DOHH2 (cell line): ENCODE measurements at regions not wholly inside any gene's neighbourhood (a gene's known extent, or its start where the extent isn't known, plus 50 kb on each side); places are given as distances from the start of the nearest gene placed in this dataset.

Experiments used
- H3F3A ChIP-seq: fragments of 200-600 bp; sonication (generic), shearing (Covaris generic); 2 replicates; pipeline ENCODE4 v1.6.0; 2016; ENCODE audit warnings: antibody characterized with exemption, mild to moderate bottlenecking; ENCODE audit not compliant: control insufficient read depth, insufficient read depth
- H3K27ac ChIP-seq: fragments of 200-600 bp; sonication (generic); 2 replicates; pipeline ENCODE4 v1.5.1; 2014; ENCODE audit warnings: low read depth, mild to moderate bottlenecking, low read length, moderate library complexity
- H3K27me3 ChIP-seq: fragments of 200-600 bp; sonication (generic); 2 replicates; pipeline ENCODE4 v1.6.1; 2014; ENCODE audit warnings: mild to moderate bottlenecking, low read length, mixed read lengths; ENCODE audit not compliant: control insufficient read depth
- H3K36me3 ChIP-seq: fragments of 200-600 bp; sonication (generic); 2 replicates; pipeline ENCODE4 v1.6.1; 2014; ENCODE audit warnings: mild to moderate bottlenecking, low read length, moderate library complexity, mixed read lengths; ENCODE audit not compliant: control insufficient read depth
- H3K4me1 ChIP-seq: fragments of 200-600 bp; sonication (generic); 2 replicates; pipeline ENCODE4 v1.6.1; 2014; ENCODE audit warnings: mild to moderate bottlenecking, low read length, mixed read lengths; ENCODE audit not compliant: control insufficient read depth
- H3K4me2 ChIP-seq: fragments of 200-600 bp; sonication (generic); 2 replicates; pipeline ENCODE4 v1.6.0; 2014; ENCODE audit warnings: mild to moderate bottlenecking, low read length, moderate library complexity
- H3K4me3 ChIP-seq: fragments of 200-600 bp; sonication (generic); 2 replicates; pipeline ENCODE4 v1.5.1; 2014; ENCODE audit warnings: mild to moderate bottlenecking, low read length, mixed read lengths
- H3K79me2 ChIP-seq: fragments of 200-600 bp; sonication (generic); 2 replicates; pipeline ENCODE4 v1.6.1; 2014; ENCODE audit warnings: mild to moderate bottlenecking, low read length, mixed read lengths; ENCODE audit not compliant: control insufficient read depth
- H3K9me2 ChIP-seq: fragments of 200-600 bp; sonication (generic); replicated peaks from 2 replicates; pipeline ENCODE4 v1.6.1; 2014; ENCODE audit warnings: mild to moderate bottlenecking, low read length, mixed read lengths; ENCODE audit not compliant: control insufficient read depth
- H3K9me3 ChIP-seq: fragments of 200-600 bp; sonication (generic); 2 replicates; pipeline ENCODE4 v1.6.1; 2014; ENCODE audit warnings: antibody characterized with exemption, low read length, mixed read lengths; ENCODE audit not compliant: control insufficient read depth, insufficient read depth
- H4K20me1 ChIP-seq: fragments of 200-600 bp; sonication (generic); 2 replicates; pipeline ENCODE4 v1.6.0; 2014; ENCODE audit warnings: low read depth, mild to moderate bottlenecking, antibody characterized with exemption, low read length, moderate library complexity; ENCODE audit not compliant: control insufficient read depth, insufficient read depth
- CTCF ChIP-seq: fragments of 200-600 bp; sonication (generic); IDR thresholded peaks from one replicate; pipeline ENCODE4 v1.5.1; 2014; ENCODE audit warnings: antibody characterized with exemption, mild to moderate bottlenecking, low read depth, low read length; ENCODE audit not compliant: poor library complexity, severe bottlenecking
- EZH2phosphoT487 ChIP-seq: fragments of 200-600 bp; sonication (generic); IDR thresholded peaks from 2 replicates; pipeline ENCODE4 v1.6.1; 2017; ENCODE audit warnings: borderline replicate concordance, mild to moderate bottlenecking, antibody characterized with exemption, low read length, moderate library complexity, mixed read lengths

GRCh38 chr2:78264130-78264529 lies 742.0 kb upstream of the LRRTM4 start:
- no peaks in the 10 kb centered on the region for H3K4me1 ChIP-seq
- no peaks in the 10 kb centered on the region for H3K9me3 ChIP-seq
- TF ChIP-seq EZH2phosphoT487 (no peak), CTCF (no peak)

DNA sequence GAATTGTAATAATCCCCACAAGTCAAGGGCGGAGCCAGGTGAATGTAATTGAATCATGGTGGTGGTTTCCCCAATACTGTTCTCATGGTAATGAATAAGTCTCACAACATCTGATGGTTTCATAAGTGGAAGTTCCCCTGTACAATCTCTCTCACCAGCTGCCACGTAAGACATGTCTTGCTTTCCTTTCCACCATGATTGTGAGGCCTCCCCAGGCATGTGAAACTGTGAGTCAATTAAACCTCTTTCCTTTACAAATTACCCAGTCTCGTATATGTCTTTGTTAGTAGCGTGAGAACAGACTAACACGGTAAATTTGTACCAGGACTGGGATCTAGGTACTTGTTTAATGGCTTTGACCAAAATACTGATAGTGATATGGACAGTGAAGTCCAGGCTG lies 744.3 kb upstream of the REG3G start:
- no peak overlapping the region for H3K27ac ChIP-seq
- H3K36me3 ChIP-seq, result no peaks in the 10 kb centered on the region
- H3K4me1 ChIP-seq, result no peaks in the 10 kb centered on the region
- H3K4me2 ChIP-seq, result no peak overlapping the region
- TF ChIP-seq EZH2phosphoT487 (no peak), CTCF (no peak)
- no peaks in the 10 kb centered on the region for H3F3A ChIP-seq
- no peaks in the 10 kb centered on the region for H3K27me3 ChIP-seq
- H3K9me3 ChIP-seq, result no peaks in the 10 kb centered on the region
- no peak overlapping the region for H3K4me3 ChIP-seq
- no peaks in the 10 kb centered on the region for H3K9me2 ChIP-seq
- H4K20me1 ChIP-seq, result no peaks in the 10 kb centered on the region
- no peaks in the 10 kb centered on the region for H3K79me2 ChIP-seq

More at GRCh38 chr2:78264130-78264529, 742.0 kb upstream of the LRRTM4 start:
- Histone ChIP-seq H3K4me2 (no peak overlapping the region), H3K27ac (no peak overlapping the region), H3K79me2 (no peaks in the 10 kb centered on the region), H3K9me2 (no peaks in the 10 kb centered on the region), H3K4me3 (no peak overlapping the region), H3F3A (no peaks in the 10 kb centered on the region), H3K36me3 (no peaks in the 10 kb centered on the region), H3K27me3 (no peaks in the 10 kb centered on the region), H4K20me1 (no peaks in the 10 kb centered on the region)

DNA sequence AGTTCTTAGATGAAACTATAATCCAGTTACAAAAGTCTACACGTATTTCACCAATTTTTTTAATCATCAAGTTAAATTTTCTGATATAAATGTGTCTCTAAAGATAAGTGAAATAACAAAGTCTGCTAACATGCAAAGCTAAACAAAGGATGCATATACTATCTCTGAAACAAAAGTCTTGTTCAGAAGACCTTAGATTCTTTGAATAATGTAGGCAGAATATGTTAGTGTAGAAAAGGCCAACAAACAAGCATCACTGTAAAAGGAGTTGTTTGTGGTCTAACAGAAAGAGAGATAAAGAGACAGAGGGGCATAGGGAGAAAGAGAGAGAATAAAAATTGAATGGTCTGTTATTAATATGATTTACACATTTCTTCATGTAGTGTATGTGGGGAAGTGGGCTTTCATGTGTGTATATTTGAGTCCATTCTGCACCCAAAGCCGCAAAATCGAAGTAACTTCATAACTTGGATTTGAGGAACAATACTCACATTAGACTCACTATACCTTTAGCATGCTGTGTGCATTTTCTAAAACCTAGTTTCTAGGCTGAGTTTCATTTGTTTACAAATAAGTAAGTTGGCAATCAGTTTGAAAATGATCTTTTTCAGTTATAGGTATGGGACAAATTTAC lies 734.8 kb upstream of the REG3G start:
- H3K4me3 ChIP-seq, result no peak overlapping the region
- H3K4me1 ChIP-seq, result no peaks in the 10 kb centered on the region
- H4K20me1 ChIP-seq, result no peaks in the 10 kb centered on the region
- no peaks in the 10 kb centered on the region for H3K27me3 ChIP-seq
- H3K9me2 ChIP-seq, result no peaks in the 10 kb centered on the region
- H3K36me3 ChIP-seq, result no peaks in the 10 kb centered on the region
- no peaks in the 10 kb centered on the region for H3F3A ChIP-seq
- TF ChIP-seq CTCF, result no peak
- TF ChIP-seq EZH2phosphoT487, result no peak
- no peaks in the 10 kb centered on the region for H3K9me3 ChIP-seq
- H3K79me2 ChIP-seq, result no peaks in the 10 kb centered on the region
- no peak overlapping the region for H3K4me2 ChIP-seq
- no peak overlapping the region for H3K27ac ChIP-seq
